Neural cell (in vitro differentiated cells): ENCODE measurements at regions not wholly inside any gene's neighbourhood (a gene's known extent, or its start where the extent isn't known, plus 50 kb on each side); places are given as distances from the start of the nearest gene placed in this dataset.

ENCODE experiments used
- CTCF ChIP-seq: fragments of 450-650 bp; IDR thresholded peaks from 2 replicates; pipeline ENCODE4 v1.5.1; 2014; ENCODE audit warnings: antibody characterized with exemption, mild to moderate bottlenecking, moderate library complexity; ENCODE audit not compliant: poor library complexity, severe bottlenecking
- EP300 ChIP-seq: fragments of 450-650 bp; conservative IDR thresholded peaks from 2 replicates; pipeline ENCODE4 v1.6.1; 2014; ENCODE audit warnings: antibody characterized with exemption, mild to moderate bottlenecking, moderate library complexity; ENCODE audit not compliant: poor library complexity, severe bottlenecking
- EZH2 ChIP-seq: fragments of 200-600, 300-800 bp; shearing (Covaris generic), sonication (generic); IDR thresholded peaks from 2 replicates; pipeline ENCODE4 v1.6.1; 2014; ENCODE audit warnings: antibody characterized with exemption, low read length, borderline replicate concordance, mild to moderate bottlenecking; ENCODE audit not compliant: insufficient read depth, poor library complexity, severe bottlenecking
- POLR2AphosphoS5 ChIP-seq: IDR thresholded peaks from 2 replicates; pipeline ENCODE4 v1.6.1; 2012
- RAD21 ChIP-seq: fragments of 450-650 bp; conservative IDR thresholded peaks from 2 replicates; pipeline ENCODE4 v1.6.1; 2014; ENCODE audit warnings: antibody characterized with exemption, mild to moderate bottlenecking, moderate library complexity
- SMC3 ChIP-seq: fragments of 450-650 bp; conservative IDR thresholded peaks from 2 replicates; pipeline ENCODE4 v1.6.1; 2014; ENCODE audit warnings: antibody characterized with exemption, mild to moderate bottlenecking, moderate library complexity; ENCODE audit not compliant: poor library complexity
- TAF1 ChIP-seq: IDR thresholded peaks from 2 replicates; pipeline ENCODE4 v1.6.1; 2012; ENCODE audit warnings: low read depth

- no peak for TF ChIP-seq CTCF
- no peak for TF ChIP-seq RAD21
- TF ChIP-seq EZH2 = no peak
- TF ChIP-seq POLR2AphosphoS5 = no peak
- no peak for TF ChIP-seq SMC3
- TF ChIP-seq TAF1 = no peak
- TF ChIP-seq EP300 = no peak
Observed at GRCh38 chr4:126395664-126396063, 1080.9 kb downstream of the FAT4 start.
